ENCODE measurements at regions not wholly inside any gene's neighbourhood (a gene's known extent, or its start where the extent isn't known, plus 50 kb on each side); places are given as distances from the start of the nearest gene placed in this dataset.

DNA sequence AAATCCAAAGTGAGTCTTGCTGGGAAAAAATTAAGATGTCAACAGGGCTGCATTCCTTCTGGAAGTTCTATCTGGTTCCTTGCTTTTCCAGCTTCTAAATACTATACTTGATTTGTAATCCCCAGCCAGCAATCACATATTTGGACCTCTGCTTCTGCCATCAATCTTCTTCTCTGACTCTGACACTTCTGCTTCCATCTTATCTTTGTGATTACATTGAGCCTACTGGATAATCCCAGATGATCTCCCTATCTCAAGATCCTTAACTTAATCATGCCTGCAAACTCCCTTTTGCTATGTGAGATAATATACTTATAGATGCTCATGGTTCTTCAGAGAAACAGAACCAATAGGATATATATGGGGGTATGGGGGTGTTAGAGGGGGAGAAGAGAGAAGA lies 49.9 kb upstream of the ZDHHC17 start:
- Histone ChIP-seq H3K4me2 (ENCODE audit: insufficient read depth in 1 of 2, low read depth in 2 of 2, low read length in 2 of 2) (no peak overlapping the region), H2BK15ac (ENCODE audit: low read length) (no peak overlapping the region), H3K36me3 (ENCODE audit: control insufficient read depth in 2 of 4, insufficient read depth in 4 of 4, low read length in 3 of 4) (no peaks in the 10 kb centered on the region), H3K79me2 (ENCODE audit: control insufficient read depth in 1 of 2, insufficient read depth in 2 of 2, low read length in 2 of 2) (no peaks in the 10 kb centered on the region), H3K56ac (replicated peaks; ENCODE audit: insufficient read length, low read depth, low read length) (no peak overlapping the region), H3K79me1 (ENCODE audit: low read depth, low read length) (no peaks in the 10 kb centered on the region), H2BK12ac (ENCODE audit: low read depth, low read length) (no peak overlapping the region), H4K5ac (ENCODE audit: insufficient read length, low read depth, low read length) (no peak overlapping the region), H2BK120ac (replicated peaks; ENCODE audit: low read depth, low read length) (no peak overlapping the region), H2BK20ac (ENCODE audit: low read length) (no peak overlapping the region; the same call in 1 of the 2 replicates), H4K8ac (ENCODE audit: extremely low read depth, insufficient read depth, low read length) (no peak overlapping the region), H3K23me2 (ENCODE audit: low read depth, low read length) (no peaks in the 10 kb centered on the region), H4K91ac (replicated peaks; ENCODE audit: insufficient read length, low read length) (no peak overlapping the region), H3K9me3 (ENCODE audit: insufficient read depth in 2 of 2, low read depth in 1 of 2, low read length in 1 of 2) (no peaks in the 10 kb centered on the region), H3K18ac (ENCODE audit: extremely low read depth, low read length) (no peak overlapping the region), H3K4me3 (ENCODE audit: extremely low read depth in 1 of 4, insufficient read depth in 2 of 4, low read depth in 3 of 4, low read length in 4 of 4) (no peak overlapping the region), H3K4me1 (replicated peaks in 1 of 4; ENCODE audit: control insufficient read depth in 3 of 4, insufficient read depth in 4 of 4, low read length in 3 of 4) (peaks cover 0 to 3% (median 1%) of the 10 kb centered on the region in 4 experiments; a peak in 4 of 7 replicates), H2BK5ac (ENCODE audit: low read depth, low read length) (no peak overlapping the region), H3K27me3 (replicated peaks in 1 of 4; ENCODE audit: control insufficient read depth in 3 of 4, extremely low read depth in 1 of 4, insufficient read depth in 3 of 4, low read length in 3 of 4) (no peaks in the 10 kb centered on the region), H3K27ac (ENCODE audit: low read depth, low read length) (no peak overlapping the region), H3K14ac (ENCODE audit: insufficient read length) (no peak overlapping the region), H4K20me1 (replicated peaks in 1 of 2; ENCODE audit: control insufficient read depth in 1 of 2, insufficient read depth in 2 of 2, low read length in 2 of 2) (no peaks in the 10 kb centered on the region), H3K9ac (replicated peaks in 1 of 4; ENCODE audit: extremely low read depth in 1 of 4, low read depth in 3 of 4, low read length in 3 of 4) (no peak overlapping the region), H2AFZ (ENCODE audit: low read length) (no peak overlapping the region), H3K23ac (ENCODE audit: insufficient read length) (no peak overlapping the region), H2AK5ac (ENCODE audit: low read depth, low read length) (no peak overlapping the region), H3K4ac (replicated peaks; ENCODE audit: insufficient read length, low read depth, low read length) (no peak overlapping the region)
- ChIA-PET CTCF (ENCODE audit: partially characterized antibody) (interaction anchor here (1.0 to 1.7 kb wide), 4 partner anchors 10 to 92 kb away, joined by 3 to 6 read pairs (median 4); no protein-coding TSS in a partner anchor), POLR2A (ENCODE audit: partially characterized antibody) (interaction anchor here (1.3 kb wide), 1 partner anchor 50 kb away, joined by 5 read pairs; the partner anchor contains the start of gene ZDHHC17)
- FAIRE-seq: no peak
- DNase-seq (ENCODE audit: low read depth in 1 of 2, low spot score in 2 of 2): no peak
- TF ChIP-seq PHF8 (conservative IDR thresholded peaks at IDR 0.05; ENCODE audit: low read depth, low read length) (no peak), EGR1 (IDR thresholded peaks at IDR 0.05; ENCODE audit: borderline replicate concordance, low read depth, low read length) (no peak), YY1 (IDR thresholded peaks at IDR 0.05; ENCODE audit: low read depth, low read length) (no peak), EZH2 (IDR thresholded peaks at IDR 0.05; ENCODE audit: low read depth, low read length, severe bottlenecking) (no peak), TAF7 (optimal IDR thresholded peaks at IDR 0.05; ENCODE audit: borderline replicate concordance, low read depth, low read length) (no peak), CTBP2 (IDR thresholded peaks at IDR 0.05; ENCODE audit: borderline replicate concordance, insufficient read depth, insufficient read length, low read length) (no peak), TAF1 (IDR thresholded peaks at IDR 0.05; ENCODE audit: low read depth, low read length) (no peak), HDAC2 (IDR thresholded peaks at IDR 0.05; ENCODE audit: borderline replicate concordance in 1 of 2, low read depth in 2 of 2, low read length in 2 of 2) (no peak), RFX5 (IDR thresholded peaks at IDR 0.05; ENCODE audit: borderline replicate concordance, low read depth, low read length) (no peak), KDM5A (IDR thresholded peaks at IDR 0.05; ENCODE audit: low read length) (no peak), CREB1 (IDR thresholded peaks at IDR 0.05) (no peak), TCF12 (IDR thresholded peaks at IDR 0.05; ENCODE audit: low read depth, low read length) (no peak), BCL11A (IDR thresholded peaks at IDR 0.05; ENCODE audit: low read depth in 2 of 2, low read length in 2 of 2) (no peak), CEBPB (IDR thresholded peaks at IDR 0.05; ENCODE audit: low read depth, low read length) (no peak), RNF2 (IDR thresholded peaks at IDR 0.05; ENCODE audit: borderline replicate concordance, low read depth, low read length, missing control alignments, poor library complexity, severe bottlenecking) (no peak)

Measured in H1 (cell line).